NCI-H1436 treated with DMSO at 0.1 percent for 48 hours (cell line): ENCODE measurements at regions not wholly inside any gene's neighbourhood (a gene's known extent, or its start where the extent isn't known, plus 50 kb on each side); places are given as distances from the start of the nearest gene placed in this dataset.

Source experiments
- DNase-seq: peaks from one replicate; lab custom pipeline; 2025; lab: John Stamatoyannopoulos, UW

DNA sequence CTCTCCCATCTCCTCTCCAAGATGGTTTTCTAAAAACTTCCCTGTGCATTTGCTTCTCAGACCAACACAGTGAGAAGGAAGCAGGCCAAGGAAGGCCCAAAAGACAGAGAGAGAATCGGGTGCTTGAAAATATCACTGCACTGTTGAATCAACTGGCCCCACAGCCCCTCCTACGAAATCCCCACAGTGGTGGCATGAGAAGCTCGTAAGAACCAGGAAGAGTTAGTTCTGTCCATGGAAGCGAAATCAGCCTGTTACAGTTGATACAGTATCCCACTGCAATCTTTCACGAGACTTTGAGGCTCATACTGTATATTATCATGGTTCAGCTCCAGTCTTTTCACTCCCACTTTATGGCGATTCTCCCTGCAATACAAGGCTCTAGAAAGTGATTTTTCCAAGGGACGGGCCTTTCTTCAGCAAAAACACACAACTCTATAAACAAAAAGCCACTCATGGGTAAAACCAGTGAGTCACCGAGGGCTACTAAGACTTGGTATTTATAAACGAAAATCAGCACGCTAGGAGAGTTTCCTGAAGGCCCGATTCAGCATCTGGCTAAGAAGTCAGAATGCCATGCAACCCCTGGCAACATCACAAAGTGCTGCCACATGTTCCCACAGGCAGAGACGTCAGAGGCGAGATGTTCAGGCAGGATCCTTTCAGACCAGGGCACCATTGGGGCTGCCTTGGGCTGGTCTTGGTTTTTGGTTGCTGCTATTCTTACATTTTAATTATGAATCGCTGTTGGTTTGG, 185.7 kb downstream of the IRX5 start:
- no peak for DNase-seq

DNA sequence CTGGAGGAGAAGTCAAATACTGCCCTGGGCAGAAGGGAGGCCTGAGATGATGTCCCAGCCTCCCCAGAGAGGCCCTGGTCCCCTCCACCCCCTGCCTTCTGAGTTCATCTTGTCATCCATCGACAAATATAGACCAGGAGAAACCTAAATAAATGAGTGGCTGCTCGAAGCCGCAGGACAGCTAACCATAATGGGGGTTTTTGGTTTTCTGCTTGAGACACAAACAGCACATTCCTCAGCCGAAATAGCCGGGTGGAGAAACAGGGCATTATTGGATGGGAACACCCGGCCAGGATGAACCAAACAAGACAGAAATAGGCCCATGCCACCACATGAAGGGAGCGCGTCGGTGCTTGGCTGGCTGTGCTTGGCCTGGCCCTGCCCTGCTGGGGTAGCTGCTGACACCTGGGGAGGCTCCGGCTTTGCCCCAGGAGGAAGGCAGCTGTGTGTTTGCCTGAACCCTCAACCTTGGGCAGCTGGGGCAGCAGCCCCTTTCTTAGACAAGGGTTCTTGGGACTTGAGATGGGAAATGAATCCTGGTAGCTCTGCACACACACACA, 188.1 kb downstream of the IRX5 start:
- DNase-seq: no peak

GRCh38 chr16:55120408-55120807, 189.7 kb downstream of the IRX5 start:
- DNase-seq: no peak

- no peak for DNase-seq
These were observed 190.2 kb downstream of the IRX5 start for GRCh38 chr16:55120826-55121225.

GRCh38 chr16:55123652-55124051, 193.0 kb downstream of the IRX5 start:
- DNase-seq: no peak

DNA sequence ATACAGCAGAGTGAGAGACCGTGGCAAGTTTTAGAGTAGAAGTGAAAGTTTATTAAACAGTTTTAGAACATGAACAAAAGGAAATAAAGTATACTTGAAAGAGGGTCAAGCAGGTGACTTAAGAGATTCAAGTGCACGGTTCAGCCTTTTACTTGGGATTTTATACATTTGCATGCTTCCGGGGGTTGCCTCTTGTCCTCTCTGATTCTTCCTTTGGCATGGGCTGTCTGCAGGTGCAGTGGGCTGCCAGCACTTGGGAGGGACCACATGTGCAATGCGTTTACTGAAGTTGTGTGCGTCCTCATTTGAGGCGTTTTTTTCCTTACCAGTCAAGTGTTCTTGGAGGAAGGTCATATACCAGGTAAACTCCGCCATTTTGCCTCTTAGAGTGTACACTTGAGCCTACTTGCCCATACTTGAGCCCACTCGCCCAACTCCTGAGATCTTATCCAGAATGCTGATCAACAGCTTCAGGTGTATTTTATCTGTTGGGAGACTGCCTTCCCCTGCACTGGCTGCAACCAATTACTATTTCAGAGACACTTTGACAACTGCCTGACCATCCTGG, 195.2 kb downstream of the IRX5 start:
- DNase-seq: no peak

- DNase-seq: no peak
These were observed 195.8 kb downstream of the IRX5 start for GRCh38 chr16:55126456-55126855.

GRCh38 chr16:55130456-55130855, 193.5 kb upstream of the IRX6 start:
- DNase-seq: no peak

DNA sequence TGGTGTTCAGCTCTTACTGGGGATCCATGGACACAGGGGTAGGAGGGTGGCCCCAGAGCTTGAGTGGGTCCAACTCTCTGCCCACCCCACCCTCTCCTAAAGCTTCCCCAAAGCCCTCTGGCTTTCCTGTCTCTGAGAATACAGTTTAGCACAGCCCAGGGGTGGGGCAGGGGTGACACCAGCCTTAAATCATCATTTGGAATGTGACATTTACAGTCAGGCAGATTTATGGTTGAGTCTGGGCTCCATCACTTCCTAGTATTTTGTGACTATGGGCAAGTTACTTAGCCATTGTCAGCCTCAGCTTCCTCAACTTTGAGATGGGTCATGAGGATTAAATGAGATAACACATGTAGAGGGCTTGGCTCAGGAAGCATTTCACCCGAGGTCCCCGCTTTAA, 193.1 kb upstream of the IRX6 start:
- no peak for DNase-seq

DNA sequence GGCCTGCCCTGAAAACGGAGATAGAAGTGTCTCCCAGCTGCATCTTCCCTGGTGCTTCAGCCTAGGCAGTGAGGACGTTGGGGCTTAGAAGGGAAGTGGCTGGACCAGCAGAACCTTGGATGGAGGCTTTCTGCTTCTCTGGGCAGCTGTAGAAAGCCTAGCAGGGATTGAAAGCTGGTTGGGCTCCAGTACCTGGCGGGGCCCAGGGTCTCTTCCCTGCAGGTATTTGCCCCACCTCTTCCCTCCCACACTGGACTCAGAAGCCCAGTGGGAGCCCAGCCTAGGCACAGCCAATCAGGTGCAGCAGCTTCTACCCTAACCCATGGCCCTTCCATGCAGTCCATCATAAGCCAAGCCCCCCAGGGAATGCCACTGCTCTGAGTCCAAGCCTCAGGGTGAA, 190.3 kb upstream of the IRX6 start:
- no peak for DNase-seq

DNA sequence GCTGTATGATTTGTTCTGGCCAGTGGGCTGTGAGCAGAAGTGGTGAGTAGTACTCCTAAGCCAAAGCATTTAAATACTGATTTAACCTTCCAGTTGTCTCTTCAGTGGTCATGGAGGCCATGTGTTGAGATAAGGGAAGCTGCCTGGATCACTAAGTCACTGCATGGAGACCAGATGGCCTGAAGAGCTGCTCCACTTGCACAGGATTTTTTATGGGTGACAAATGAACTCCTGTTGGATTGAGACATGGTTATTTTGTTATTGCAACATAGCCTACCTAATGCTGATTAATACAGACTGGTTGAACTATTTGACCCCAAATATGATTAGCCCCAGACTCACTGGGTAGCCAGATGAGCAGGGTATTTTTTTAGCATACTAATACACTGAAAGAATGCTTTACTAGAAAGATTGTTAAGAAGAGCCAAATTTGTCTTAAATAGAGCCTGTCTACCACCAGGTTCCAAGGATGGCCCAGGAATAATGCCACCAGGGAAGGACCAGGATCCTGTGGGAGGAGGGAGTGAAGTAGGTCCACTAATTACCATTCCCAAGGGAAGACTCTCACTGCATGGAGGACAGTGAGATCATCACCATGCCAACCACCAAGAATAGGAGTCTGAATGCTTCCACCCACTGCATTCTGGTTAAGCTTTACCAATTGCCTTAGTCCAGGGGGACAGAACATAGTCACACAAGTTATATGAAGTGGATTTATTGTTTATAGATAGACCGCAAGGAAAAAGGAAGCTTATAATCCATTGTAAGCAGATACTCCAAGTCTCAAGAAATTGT, 187.4 kb upstream of the IRX6 start:
- DNase-seq: no peak

DNA sequence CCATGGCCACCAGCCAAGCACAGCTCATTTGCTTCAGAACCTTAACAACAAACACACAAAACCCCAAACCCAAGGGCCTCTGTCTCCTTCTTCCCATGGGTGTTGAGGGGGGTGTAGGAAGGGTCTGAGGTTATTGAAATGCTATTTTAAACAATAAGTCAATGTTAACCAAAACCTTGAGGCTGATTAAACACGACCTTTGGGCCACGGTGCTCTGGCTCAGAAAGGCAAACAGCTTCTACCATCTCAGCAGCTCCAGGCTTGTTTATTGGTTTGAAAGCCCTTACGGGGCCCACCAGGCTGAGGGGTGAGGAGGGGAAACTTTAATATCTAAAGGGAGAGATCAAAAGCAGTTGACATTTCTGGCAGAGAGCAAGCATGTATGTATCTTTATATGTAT, 185.7 kb upstream of the IRX6 start:
- DNase-seq: no peak

GRCh38 chr16:55142405-55142804, 181.6 kb upstream of the IRX6 start:
- no peak for DNase-seq

- no peak for DNase-seq
These were observed 179.4 kb upstream of the IRX6 start for GRCh38 chr16:55144651-55145050.

- DNase-seq: no peak
These were observed 178.0 kb upstream of the IRX6 start for GRCh38 chr16:55145771-55146603.

DNA sequence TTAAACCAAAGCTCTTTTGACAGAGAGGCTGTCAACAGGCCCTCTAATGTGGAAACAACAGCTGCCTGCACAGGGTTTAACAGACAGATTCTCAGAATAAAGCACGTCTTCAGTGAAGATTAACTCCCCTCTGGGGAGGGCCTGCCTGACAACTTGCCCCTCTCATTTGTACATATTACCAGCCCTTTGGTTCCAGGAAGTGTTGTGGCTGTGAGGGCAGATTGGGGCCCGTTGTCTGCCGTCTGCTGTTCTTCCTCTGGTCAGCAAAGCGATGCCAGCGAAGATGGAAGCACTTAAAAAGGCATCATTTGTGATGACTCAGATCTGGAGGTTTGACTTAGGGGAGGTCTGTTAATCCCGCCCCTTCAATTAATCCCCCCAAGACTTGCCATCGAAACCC, 177.0 kb upstream of the IRX6 start:
- no peak for DNase-seq

DNA sequence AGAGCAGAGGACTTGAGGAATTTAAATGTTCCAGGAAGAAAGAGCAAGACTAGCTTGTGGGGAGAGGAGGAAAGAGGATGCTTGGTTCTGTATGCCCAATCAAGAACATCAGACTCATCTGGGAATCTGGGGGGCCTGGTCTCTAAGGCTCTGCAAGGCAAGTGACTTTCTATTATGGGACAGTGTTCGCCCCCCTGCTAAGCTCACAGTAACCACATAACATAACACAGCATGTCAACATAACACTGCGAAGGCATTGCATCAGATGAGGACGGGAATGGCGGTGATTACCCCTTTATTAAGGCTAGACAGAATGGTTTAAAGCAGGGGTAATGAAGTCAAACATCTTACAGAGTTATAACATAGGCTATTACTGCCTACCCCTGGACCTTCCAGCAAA, 176.6 kb upstream of the IRX6 start:
- no peak for DNase-seq

GRCh38 chr16:55149622-55150021, 174.4 kb upstream of the IRX6 start:
- no peak for DNase-seq

DNA sequence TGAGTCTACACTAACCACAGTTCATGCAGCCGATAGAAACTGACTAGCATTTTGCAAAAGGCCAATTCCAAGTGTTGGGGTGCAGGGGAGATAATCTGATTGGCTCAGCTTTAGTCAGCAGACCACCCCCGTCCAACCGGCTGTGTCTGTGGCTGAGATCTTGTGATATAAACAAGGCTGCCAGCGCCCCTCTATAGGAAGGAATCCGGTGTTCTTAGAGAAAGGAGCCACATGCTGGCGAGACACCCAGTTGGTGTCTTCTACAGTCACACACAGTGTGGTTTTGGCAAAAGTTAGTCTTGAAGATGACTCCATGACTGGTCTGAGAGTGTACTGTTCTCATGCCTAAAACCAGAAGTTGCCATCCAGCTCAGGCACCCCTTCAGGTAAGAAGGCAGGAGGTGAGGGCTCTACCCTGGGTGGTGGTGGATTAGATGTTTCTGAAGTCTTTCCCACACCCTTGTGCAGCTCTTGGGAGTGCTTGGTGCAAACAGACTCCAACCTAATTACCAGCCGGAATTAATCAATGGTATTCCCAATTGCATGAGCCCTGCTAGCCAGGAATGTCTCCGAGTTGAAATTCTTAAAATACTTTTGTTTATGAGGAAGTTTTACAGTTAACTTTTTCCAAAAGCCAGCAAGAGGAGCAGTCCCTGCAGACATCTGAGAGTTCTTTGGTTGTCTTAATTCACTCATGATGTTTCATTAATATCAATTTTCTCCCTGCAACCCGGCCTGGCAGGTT, 172.3 kb upstream of the IRX6 start:
- DNase-seq: no peak

DNA sequence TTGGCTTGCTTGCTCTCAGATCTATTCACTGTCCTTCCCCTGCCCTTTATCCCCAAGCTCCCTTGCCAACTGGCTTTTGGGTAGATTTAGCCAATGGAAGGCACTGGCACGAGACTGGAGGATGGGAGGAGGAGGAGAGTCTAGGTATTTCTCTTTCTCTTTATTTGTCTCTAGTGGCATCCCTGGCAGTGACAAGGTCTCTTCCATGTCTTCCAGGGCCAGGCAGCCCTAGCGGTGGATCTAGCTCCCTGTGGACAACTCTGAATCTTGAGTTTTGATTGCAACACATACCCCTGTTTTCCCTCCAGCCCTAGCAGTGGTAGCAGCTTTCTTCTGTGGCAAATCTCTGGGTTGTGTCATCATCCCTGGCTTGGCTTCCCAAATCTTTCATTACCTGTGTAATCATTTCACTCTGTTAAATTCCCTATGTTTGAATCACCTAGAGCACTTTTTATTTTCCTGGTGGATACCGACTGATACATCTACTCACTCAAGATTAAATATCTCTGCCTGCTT, 171.1 kb upstream of the IRX6 start:
- no peak for DNase-seq

DNA sequence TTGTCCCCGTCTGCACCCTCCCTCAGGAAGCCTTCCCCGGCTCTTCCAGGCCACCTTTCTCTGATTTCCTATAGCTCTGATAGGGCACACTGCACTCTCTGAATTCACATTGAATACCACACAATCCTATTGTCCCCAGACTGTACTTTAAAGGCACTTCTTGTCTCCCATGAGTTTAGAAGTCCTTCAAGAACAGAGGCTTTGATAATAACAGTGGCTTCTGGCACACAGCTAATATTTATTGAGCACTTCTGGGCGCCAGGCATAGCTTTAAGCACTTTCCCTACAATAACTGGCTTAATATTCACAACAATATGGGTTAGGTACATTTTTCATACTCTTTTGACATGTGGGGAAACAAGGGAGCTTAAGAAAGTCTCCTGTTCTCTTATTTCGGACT, 169.7 kb upstream of the IRX6 start:
- DNase-seq: no peak
